ENCODE measurements at regions not wholly inside any gene's neighbourhood (a gene's known extent, or its start where the extent isn't known, plus 50 kb on each side); places are given as distances from the start of the nearest gene placed in this dataset.

DNA sequence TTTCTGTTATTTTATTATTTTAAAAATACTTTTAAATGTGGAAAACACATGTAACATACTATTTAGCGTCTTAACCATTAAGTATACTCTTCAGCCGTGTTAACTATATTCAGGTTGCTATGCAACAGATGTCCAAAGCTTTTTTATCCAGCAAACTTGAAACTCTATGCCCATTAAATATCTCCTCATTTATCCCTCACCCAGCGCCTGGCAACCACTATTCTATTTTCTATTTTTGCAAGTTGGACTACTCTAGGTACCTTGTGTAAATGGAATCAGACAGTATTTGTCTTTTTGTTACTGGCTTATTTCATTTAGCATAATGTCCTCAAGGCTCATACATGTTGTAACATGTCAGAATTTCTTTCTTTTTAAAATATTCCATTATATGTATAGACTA is 174.6 kb downstream of the PCDH10 start:
- TF ChIP-seq, protein P1, sequence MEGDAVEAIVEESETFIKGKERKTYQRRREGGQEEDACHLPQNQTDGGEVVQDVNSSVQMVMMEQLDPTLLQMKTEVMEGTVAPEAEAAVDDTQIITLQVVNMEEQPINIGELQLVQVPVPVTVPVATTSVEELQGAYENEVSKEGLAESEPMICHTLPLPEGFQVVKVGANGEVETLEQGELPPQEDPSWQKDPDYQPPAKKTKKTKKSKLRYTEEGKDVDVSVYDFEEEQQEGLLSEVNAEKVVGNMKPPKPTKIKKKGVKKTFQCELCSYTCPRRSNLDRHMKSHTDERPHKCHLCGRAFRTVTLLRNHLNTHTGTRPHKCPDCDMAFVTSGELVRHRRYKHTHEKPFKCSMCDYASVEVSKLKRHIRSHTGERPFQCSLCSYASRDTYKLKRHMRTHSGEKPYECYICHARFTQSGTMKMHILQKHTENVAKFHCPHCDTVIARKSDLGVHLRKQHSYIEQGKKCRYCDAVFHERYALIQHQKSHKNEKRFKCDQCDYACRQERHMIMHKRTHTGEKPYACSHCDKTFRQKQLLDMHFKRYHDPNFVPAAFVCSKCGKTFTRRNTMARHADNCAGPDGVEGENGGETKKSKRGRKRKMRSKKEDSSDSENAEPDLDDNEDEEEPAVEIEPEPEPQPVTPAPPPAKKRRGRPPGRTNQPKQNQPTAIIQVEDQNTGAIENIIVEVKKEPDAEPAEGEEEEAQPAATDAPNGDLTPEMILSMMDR (IDR thresholded peaks at IDR 0.05 in 4 of 5, conservative IDR thresholded peaks at IDR 0.05 in 1 of 5) = no peak
- no peak for TF ChIP-seq POLR2A (IDR thresholded peaks at IDR 0.05)
